ENCODE measurements at regions not wholly inside any gene's neighbourhood (a gene's known extent, or its start where the extent isn't known, plus 50 kb on each side); places are given as distances from the start of the nearest gene placed in this dataset.
"Not testable (repeated sequence)": the region's sequence is repeated elsewhere in the genome, so short reads cannot be mapped to it uniquely, and the experiment has no call there.

DNA sequence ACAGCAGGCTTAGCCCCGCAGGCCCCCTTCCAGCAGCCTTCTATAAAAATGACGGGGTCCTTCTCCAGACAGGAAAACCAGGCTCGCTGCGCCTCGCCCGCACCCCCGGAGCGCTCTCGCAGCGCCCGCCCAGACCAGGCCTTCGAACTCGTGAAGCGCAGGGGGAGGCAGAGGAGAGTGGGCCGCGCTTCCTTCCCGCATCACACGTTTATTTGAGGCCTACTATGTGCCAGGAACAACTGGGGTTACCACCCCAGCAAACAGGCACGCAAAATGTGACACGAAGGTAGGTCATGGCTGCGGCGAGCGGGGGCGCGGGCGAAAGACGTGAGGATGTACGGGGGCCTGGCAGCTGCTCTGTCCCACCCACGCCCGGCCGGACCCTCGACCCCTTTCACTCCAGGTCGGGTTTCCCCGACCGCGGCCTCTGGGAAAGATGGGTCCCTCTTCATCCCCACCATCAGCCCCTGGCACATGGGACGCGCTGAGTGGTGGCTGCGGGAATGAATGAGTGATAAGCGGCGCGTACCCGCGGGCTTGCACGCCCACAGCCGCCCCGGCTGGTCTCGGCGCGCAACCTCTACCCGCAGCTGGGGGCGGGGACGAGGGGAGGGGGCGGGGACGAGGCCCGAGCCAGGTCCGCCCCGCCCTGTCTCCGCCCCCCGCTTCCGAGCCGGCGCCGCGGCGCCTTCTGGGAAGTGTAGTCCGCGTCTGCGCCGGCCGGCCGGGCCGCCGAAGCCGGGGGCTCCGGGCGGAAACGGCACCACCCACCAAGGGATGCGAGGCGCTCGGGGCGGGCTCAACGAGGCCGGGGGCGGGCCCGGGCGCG, 59.1 kb downstream of the ZNF467 start:
- no peak for FAIRE-seq
- peak; percentile 95 to 97 for DNase-seq (ENCODE audit: low spot score in 2 of 2)

DNA sequence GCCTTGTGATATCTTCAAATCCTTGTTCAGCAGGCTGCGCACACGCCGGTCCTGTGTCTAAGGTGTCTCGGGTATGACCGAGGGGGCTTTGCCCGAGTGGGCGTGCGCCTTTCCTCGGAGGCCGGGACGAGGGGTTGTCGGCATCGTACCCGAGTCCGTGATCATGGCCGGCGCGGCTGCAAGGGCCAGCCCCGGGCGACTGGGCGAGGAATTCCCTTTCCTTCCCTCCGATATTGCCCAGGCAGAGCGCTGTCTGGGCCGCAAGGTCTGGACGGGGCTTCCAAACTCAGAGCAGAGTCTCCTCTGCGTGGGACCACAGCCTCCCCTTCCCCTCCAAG, 59.7 kb downstream of the ZNF467 start:
- FAIRE-seq (no peak), DNase-seq (ENCODE audit: low spot score in 2 of 2) (no peak)

DNA sequence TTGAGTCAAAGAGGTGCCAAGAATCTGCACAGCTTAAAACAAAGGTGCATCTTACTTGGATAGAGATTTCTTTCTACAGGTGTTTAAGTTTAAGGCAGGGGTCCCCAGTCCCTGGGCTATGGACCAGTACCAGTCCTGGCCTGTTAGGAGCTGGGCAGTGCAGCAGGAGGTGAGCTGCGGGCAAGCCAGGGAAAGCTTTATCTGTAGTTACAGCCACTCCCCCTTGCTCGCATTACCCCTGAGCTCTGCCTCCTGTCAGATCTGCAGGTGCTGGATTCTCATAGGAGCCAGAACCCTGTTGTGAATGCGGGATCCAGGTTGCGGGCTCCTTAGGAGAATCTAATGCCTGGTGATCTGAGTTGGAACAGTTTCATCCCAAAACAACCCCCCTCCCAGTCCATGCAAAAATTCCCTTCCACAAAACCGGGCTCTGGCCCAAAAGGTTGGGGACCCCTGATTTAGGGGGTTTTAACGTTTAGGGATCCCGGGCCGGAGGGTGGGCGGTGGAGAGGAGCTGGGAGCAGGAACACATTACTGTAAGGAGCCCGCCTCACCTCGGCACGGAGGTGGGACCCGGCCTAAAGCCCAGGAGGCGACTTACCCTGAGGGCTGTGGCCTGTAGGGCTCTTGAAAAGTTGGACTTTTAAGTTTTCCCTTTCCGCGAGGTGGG, 60.2 kb downstream of the ZNF467 start:
- DNase-seq (ENCODE audit: low spot score in 2 of 2) (no peak), FAIRE-seq (no peak)

DNA sequence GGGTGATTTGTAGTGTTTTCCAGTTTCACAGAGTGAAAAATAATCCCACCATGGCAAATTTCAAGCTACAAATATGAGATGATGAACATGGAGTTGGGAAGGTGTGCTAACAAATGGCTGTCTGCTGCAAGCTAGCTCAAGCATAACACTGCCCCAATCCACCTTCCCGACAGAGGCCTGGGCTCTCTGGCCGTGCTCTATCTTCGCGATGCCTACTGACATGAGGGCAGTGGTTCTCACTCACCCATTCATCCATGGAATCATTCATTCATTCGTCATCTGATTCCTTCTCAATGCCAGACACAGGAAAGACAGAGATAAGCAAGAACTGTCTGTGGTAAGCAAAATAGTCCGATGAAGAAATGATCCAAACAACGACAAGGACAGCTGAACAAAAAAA, 65.4 kb downstream of the ZNF467 start:
- FAIRE-seq: no peak
- no peak for DNase-seq (ENCODE audit: low spot score in 2 of 2)

DNA sequence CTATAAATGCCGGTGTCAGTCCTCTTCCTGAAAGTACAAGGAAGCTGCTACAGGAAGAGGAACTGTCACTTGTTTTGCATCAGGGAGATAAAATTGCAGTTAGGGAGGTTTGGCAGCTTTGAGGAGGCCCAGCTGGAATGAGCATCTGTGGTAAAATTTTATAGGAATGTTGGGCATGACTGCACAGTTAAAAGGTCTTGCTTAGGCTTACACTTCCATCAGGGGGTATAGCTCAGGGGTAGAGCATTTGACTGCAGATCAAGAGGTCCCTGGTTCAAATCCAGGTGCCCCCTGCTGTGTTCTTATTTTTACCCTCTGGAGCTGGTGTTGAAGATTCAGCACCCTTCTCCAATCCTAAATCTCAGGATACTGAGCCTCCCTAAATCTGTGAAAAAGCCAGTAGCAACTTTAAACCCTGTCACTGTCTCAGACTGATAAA, 65.9 kb downstream of the ZNF467 start:
- DNase-seq (ENCODE audit: low spot score in 2 of 2) (no peak), FAIRE-seq (no peak)

DNA sequence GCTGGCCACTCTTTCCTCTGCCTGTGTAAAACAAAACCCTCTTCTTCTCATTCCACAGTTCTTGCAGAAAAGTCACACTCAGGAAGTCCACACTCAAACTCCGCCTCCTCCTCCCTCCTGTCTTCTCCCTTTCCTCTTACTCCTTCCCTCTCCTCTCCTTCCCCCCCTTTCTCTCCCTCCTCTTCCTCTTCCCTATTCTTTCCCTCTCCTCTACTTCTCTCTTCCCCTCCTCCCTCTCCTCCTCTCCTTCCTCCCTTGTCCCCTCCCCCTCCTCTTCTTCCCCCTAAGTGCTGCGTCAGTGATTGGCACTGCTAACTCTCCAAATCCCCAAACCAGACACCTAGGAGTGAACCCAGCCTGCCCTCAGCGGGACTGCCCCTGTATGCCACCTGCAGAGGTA, 67.0 kb downstream of the ZNF467 start:
- no peak for DNase-seq (ENCODE audit: low spot score in 2 of 2)
- FAIRE-seq: no peak

DNA sequence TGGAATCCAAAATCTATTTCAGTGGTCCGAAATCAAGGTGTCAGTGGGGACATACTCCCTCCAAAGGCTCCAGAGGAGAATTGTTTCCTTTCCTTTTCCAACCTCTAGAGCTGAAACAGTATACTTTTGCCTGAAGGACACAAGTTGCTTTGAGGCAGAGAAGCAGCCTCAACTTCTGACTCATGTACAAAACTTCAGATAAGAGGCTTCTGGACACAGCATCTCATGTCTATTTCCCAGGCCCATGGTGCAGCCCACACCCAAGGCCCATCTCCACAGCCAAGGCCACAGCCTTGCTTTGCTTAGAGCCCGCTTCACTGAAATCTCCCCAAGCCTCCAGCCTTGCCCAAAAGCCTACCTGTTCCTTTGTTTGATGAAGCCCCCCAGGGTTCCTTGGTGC, 68.9 kb downstream of the ZNF467 start:
- no peak for FAIRE-seq

DNA sequence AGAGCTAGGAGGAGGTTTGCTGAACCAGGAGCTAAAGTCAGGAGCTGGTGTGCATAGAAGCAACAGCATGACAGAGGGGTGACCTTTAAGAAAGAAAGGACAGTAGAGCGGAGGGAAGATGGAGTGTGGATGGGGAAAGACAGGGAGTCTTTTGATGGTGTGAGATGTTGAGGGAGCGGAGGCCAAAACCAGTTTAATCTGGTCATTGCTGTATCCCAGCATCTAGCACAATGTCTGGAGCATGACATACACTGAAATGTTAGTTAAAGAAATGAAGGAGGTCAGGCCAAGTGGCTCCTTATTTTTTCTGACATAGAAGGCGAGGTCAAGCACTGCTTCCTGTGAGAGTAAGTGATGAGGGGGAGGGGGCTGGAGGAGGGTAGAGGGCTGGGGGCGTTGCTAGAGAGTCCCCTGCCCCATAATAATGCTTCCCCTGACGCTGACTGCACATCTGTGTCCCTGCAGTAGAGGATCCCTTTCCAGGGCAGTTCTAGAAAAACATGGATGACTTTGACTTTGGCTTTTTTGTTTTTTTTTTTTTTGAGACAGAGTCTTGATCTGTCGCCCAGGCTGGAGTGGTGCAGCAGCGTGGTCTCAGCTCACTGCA, 70.2 kb downstream of the ZNF467 start:
- no peak for FAIRE-seq

More for the DNA sequence above, 68.9 kb downstream of the ZNF467 start:
- DNase-seq (ENCODE audit: low spot score in 2 of 2): no peak

DNA sequence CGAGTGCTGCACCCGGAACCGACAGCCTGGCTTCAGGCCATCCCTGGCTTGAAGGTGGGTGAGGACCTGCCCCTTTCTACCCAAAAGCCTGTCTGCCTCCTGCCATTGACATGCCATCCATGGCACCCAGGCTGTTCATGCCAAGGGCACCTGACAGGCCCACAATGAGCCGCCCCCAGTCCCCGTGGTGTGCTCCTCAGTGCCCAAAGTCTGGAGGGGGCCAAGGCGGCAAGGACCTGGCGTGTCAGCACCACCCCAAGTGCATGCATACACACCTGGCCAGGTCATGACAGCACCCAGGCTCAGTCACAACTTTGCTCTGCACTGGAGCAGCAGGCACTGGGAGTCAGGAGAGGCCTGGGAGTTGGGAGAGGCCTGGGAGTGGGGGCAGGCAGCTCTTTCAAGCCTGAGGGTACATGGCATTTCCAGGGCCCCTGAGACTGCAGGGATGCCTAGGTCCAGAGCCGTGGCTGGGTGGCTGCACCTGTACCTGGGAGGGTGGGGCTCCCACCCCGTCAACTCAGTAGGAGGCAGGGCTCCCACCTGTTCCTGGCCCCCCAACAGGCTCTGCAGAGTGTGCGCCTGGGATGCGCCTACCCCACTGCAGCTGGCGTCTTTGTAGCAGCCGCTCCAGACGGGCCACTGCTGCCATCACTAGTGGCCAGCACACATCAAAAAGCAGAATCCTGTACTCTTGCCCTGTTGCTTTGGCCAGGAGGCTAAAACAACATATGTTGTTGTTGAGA, 71.7 kb downstream of the ZNF467 start:
- no peak for FAIRE-seq
- DNase-seq (ENCODE audit: low spot score in 2 of 2): no peak

More for the DNA sequence above, 70.2 kb downstream of the ZNF467 start:
- no peak for DNase-seq (ENCODE audit: low spot score in 2 of 2)

DNA sequence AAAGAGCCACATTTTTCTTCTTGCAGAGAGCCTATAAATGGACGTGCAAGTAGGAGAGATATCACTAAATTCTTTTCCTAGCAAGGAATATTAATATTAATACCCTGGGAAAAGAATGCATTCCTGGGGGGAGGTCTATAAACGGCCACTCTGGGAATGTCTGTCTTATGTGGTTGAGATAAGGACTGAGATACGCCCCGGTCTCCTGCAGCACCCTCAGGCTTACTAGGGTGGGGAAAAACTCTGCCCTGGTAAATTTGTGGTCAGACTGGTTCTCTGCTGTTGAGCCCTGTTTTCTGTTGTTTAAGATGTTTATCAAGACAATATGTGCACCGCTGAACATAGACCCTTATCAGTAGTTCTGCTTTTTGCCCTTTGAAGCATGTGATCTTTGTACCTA, 75.6 kb downstream of the ZNF467 start:
- not testable (repeated sequence) for FAIRE-seq; DNase-seq (ENCODE audit: low spot score in 2 of 2)

DNA sequence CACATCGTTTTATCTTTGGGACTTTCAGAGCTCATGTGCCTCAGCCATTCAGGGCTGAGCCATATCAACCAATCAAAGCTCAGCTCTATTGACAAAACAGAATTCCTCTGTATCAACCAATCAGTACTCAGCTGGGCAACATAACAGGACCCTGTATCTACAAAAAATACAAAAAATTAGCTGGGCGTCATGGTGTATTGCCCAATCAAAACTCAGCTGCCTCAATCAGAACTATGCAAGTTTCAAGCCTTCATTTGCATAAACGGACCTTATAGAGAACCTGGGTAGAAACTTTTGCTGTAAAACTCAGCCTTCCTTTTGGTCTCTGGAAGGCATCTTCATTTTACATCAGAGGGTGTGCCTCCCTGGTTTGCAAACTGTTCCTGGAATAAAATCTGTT, 77.1 kb downstream of the ZNF467 start:
- no peak for DNase-seq (ENCODE audit: low spot score in 2 of 2)
- FAIRE-seq: no peak

DNA sequence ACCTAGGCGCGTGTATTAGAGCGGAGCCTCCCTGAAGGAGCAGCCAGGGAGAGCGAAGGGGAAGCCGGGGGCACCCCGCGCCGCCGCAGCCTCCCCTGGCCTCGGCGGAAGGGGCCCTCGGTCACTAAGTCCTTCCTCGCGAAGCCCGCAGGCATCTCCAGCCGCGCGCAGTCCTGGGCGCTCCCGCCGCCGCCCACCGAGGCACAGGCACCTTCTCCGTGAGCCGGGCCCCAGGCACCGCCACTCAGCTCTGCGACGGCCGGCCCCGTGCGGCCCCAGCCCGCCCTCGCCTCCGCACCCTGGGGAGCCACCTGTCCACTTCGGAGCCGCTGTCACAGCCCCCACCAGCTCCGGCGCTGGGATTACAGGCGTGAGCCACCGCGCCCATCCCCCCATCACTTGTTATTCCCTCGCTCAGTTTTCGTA, 80.8 kb downstream of the ZNF467 start:
- FAIRE-seq: no peak

DNA sequence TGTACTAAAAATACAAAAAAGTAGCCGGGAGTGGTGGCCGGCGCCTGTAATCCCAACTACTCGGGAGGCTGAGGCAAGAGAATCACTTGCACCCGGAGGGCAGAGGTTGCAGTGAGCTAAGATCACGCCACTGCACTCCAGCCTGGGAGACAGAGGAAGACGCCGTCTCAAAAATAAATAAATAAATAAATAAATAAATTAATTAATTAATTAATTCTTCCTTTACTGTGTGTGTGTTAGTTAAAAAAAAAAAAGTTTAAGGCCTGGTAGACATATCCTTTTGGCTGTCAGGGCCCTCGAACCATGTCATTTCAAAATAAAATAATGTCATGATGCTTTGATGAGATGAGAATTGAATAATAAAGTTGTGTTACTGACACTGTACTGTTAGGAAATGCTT, 81.3 kb downstream of the ZNF467 start:
- no peak for DNase-seq (ENCODE audit: low spot score in 2 of 2)
- FAIRE-seq: no peak

More for the DNA sequence above, 80.8 kb downstream of the ZNF467 start:
- peak in 1 of 2 donors; percentile 31 for DNase-seq (ENCODE audit: low spot score in 2 of 2)

DNA sequence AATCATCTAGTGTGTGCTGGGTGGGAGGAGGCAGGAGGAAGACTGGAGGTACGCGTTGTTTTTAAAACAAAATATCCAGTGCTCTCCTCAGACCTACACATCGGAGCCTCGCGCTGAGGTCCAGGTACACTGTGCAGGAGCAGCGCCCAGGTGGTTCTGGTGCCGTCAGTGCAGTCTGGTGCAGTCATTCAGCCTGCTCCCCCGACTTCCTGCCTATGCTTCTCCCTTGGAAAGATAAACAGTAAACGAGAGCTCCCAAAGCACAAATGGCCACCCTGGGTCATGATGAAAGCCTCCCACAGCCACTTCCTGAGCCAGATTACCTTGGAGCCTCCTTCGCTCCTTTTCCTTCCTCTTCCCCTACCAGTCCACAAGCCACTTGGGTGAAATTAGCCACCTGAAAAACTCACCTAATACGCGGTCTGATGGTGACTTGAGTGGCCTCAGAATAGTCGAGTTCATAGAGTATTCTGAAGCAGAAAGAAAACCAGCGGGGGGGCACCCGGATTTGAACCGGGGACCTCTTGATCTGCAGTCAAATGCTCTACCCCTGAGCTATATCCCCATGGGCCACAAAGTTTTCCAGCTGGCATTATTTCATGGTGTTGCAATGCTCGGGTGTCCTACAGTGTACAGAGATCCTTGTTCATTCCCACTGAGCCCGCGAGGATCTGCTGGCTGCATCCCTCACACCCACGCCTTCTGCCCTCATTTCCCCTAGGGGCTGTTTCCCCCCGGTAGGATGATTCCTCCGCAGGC, 82.5 kb downstream of the ZNF467 start:
- no peak for DNase-seq (ENCODE audit: low spot score in 2 of 2)
- FAIRE-seq: no peak

DNA sequence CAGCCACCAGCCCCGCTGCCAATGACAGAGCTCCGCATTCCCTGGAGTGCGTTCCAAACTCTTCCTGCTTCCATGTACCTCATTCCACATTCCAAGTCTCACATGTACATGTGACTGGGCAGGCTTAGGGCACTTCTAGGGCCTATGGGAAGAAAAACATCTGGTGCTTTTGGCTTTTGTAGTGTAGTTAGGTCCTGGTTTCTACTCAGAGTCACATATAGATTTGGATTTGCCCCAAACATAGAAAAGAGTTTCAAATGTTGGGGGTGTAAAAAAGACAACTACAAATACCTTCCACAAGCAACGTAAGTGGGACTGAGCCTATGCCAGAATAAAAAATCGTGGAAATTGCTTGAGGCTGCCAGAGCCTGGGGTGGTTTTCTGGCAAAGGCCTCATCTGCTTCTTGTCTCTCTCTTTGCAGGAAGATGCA, 84.1 kb downstream of the ZNF467 start:
- DNase-seq (ENCODE audit: low spot score in 2 of 2) (no peak), FAIRE-seq (no peak)

DNA sequence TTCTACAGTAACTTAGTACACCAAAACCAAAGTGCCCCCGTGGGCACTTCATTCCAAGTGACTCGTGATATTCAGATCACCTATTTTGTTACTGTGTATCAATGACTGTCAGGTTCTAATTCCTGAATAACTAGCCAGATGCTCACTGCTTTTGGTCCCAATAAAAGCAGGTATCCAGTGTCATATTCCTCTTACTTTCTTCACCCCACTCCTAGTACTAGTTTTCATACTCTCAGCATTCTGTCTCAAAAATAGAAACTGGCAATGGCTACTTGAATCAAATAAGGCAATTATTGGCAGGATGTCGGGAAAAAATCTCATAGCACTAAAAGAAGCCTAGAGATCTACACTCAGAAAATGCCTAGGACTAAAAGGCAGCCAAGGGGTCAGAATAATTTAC, 84.6 kb downstream of the ZNF467 start:
- FAIRE-seq (no peak), DNase-seq (ENCODE audit: low spot score in 2 of 2) (no peak)

DNA sequence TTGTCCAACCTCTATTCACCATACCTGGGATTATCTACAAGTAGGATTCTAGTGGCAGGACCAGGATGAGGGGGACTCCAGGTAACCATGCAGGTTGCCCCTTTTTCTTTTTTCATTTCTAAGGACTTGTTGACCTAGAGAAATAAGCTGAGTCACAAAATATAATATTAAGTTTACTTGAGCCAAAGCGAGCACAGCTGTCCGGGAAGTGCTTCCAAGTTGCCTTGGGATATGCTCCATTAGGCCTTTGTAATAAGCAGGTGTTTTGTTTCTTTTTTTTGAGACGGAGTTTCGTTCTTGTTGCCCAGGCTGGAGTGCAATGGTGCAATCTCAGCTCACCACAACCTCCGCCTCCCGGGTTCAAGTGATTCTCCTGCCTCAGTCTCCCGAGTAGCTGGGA, 85.6 kb downstream of the ZNF467 start:
- not testable (repeated sequence) for DNase-seq (ENCODE audit: low spot score in 2 of 2); FAIRE-seq

DNA sequence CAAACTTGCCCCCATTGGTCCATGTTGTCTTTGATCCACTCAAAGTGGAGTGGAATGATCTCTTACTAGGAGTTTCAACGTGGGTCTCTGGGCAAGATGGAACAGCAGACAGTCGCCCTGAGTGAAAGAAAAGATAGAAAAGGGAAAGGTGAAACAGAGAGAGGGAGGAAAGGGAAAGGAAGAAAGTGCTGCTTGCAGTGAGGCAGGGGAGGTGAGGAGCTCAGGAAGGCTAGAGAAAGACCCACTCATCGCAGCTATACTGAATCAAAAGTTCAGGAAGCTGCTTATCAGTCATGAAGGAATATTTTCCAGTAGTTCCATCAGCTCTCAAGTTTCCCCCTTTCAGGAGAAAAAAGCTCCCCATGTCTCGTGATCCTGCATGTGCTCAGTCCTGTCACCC, 86.9 kb downstream of the ZNF467 start:
- FAIRE-seq (no peak), DNase-seq (ENCODE audit: low spot score in 2 of 2) (no peak)

DNA sequence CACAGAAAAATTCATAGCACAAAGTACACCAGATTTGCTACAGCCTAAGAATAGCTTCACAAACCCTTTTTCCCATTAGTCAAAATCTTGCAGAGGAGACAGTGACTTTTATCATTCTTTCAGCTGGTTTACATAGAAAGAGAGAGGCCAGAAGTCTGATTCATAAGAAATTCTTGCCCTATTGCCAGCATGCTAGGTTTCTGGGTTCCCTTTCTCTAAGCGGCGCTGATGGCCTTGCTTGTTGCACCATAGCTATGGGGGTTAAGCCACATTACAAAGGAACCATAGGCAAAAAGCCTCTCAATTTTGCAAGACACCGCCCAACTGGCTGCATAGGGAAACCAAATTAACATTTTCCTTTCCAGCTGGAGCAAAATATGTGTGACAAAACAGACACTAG, 87.4 kb downstream of the ZNF467 start:
- no peak for DNase-seq (ENCODE audit: low spot score in 2 of 2)
- no peak for FAIRE-seq

DNA sequence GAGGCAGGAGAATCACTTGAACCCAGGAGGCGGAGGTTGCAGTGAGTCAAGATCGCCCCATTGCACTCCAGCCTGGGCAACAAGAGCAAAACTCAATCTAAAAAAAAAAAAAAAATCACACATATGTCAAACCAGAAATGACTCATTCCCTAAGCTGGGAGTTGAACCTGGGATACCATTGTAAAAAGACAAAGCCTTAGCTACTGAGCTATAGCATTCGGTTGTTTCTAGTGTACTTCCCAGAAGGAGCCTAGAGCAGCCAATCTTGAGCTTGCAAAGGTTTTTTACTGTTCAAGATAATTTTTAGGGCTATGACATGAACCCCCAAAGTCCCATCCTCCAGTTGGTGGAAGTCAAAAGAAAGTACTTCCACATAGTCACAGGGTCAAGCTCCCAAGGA, 87.9 kb downstream of the ZNF467 start:
- DNase-seq (ENCODE audit: low spot score in 2 of 2) (no peak), FAIRE-seq (no peak)

All from frontal cortex (tissue), 3 donors.